ENCODE measurements at regions not wholly inside any gene's neighbourhood (a gene's known extent, or its start where the extent isn't known, plus 50 kb on each side); places are given as distances from the start of the nearest gene placed in this dataset.

GRCh38 chr2:9714630-9715214 lies 83.9 kb upstream of the YWHAQ start:
- no peak for DNase-seq (ENCODE audit: low spot score in 2 of 2, unreplicated experiment in 2 of 2)
- TF ChIP-seq CTCF (IDR thresholded peaks at IDR 0.05; ENCODE audit: unreplicated experiment): no peak
- H3K9me3 Mint-ChIP-seq: no peaks in the 10 kb centered on the region

DNA sequence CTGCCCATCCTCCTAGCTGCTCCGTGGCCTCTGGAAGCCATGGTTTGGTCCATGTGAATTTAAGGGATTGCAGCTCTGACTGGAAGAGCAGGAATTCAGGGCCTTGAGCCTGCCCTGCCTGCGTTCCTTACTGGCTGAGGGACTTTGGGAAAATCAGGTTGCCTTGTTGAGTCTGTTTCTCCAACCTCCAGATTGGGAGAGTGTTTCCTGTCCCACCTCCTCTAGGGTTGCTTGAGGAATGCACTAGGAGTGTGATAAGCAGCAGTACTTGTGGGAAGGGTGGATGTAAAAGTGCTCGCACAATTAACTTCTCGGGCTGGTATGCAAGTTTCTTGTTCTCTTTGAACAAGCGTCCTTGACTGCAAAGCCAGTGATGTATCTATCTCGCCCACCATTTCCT lies 84.4 kb upstream of the YWHAQ start:
- Mint-ChIP-seq H3K27ac (no peak overlapping the region), H3K4me1 (no peaks in the 10 kb centered on the region), H3K4me3 (no peak overlapping the region), H3K27me3 (ENCODE audit: low read depth) (peaks cover 12% of the 10 kb centered on the region), H3K9me3 (no peaks in the 10 kb centered on the region), H3K36me3 (no peaks in the 10 kb centered on the region)
- TF ChIP-seq CTCF (IDR thresholded peaks at IDR 0.05; ENCODE audit: unreplicated experiment): no peak
- no peak for DNase-seq (ENCODE audit: low spot score in 2 of 2, unreplicated experiment in 2 of 2)

More at GRCh38 chr2:9714630-9715214, 83.9 kb upstream of the YWHAQ start:
- Mint-ChIP-seq H3K4me1 (no peaks in the 10 kb centered on the region), H3K4me3 (no peak overlapping the region), H3K27ac (no peak overlapping the region), H3K36me3 (no peaks in the 10 kb centered on the region), H3K27me3 (ENCODE audit: low read depth) (peaks cover 12% of the 10 kb centered on the region)

- Mint-ChIP-seq H3K27ac (no peak overlapping the region), H3K4me3 (no peak overlapping the region), H3K9me3 (no peaks in the 10 kb centered on the region), H3K27me3 (ENCODE audit: low read depth) (peaks cover 6% of the 10 kb centered on the region), H3K36me3 (no peaks in the 10 kb centered on the region), H3K4me1 (no peaks in the 10 kb centered on the region)
- no peak for DNase-seq (ENCODE audit: low spot score in 2 of 2, unreplicated experiment in 2 of 2)
- no peak for TF ChIP-seq CTCF (IDR thresholded peaks at IDR 0.05; ENCODE audit: unreplicated experiment)
These were observed 87.2 kb upstream of the YWHAQ start for GRCh38 chr2:9717886-9718451.

DNA sequence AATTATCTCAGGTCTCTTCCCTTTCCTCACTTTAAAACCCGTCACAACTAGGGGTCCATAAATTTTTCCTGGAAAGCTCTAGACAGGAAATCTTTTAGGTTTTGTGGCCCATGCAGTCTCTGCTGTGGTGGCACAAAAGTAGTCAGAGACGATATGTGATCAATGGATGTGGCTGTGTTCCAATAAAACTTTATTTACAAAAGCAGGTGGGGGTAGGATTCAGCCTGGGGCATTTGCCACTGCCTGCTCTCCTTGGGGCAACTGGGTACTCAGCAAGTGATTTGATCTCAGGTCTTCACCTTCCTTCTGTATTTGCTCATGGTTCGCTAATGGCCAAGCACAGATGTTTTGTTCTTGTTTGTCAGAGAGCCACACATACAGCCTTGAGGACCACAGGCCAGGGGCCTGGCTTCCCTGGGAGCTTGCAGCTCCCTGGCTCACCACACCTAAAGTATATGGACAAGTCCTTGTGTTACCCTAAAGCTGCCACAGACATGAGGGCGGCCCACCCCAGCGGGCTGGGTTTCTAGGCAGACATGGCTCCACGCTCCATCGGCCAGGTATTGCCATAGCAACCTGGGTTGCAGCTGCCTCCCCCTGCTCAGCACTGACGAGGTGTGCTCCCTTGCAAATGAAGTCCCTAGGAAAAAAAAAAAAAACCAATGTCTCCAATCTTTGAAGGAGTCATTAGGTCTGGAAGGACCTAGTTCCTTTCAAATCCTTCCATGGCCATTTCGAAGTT lies 89.7 kb upstream of the YWHAQ start:
- no peak for DNase-seq (ENCODE audit: low spot score in 2 of 2, unreplicated experiment in 2 of 2)
- Mint-ChIP-seq H3K4me1 (no peaks in the 10 kb centered on the region), H3K4me3 (no peak overlapping the region), H3K27ac (no peak overlapping the region), H3K9me3 (no peaks in the 10 kb centered on the region), H3K36me3 (no peaks in the 10 kb centered on the region), H3K27me3 (ENCODE audit: low read depth) (peaks cover 3% of the 10 kb centered on the region)
- TF ChIP-seq CTCF (IDR thresholded peaks at IDR 0.05; ENCODE audit: unreplicated experiment): no peak

DNA sequence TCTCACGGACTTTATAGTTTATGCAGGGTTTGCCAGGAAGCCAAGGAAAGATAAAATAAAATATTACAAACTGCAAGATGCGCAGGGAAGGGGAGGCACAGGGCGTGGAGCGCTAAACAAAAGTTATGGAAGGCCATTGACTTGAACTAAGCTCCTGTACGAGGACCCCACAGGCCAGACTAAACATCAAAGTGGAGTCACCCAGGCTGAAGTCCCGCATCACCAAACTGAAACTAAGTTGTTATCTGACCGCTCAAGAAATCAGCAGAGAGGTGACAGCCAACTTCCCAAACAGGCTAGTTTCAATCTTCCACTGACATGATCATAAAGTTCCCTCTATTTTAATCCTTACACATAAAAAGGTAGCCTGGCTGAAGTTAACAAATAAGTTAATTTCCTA lies 90.5 kb upstream of the YWHAQ start:
- Mint-ChIP-seq H3K9me3 (no peaks in the 10 kb centered on the region), H3K36me3 (no peaks in the 10 kb centered on the region), H3K27me3 (ENCODE audit: low read depth) (peaks cover 1% of the 10 kb centered on the region), H3K4me3 (no peak overlapping the region), H3K4me1 (no peaks in the 10 kb centered on the region), H3K27ac (no peak overlapping the region)
- DNase-seq (ENCODE audit: low spot score in 2 of 2, unreplicated experiment in 2 of 2): no peak
- TF ChIP-seq CTCF (IDR thresholded peaks at IDR 0.05; ENCODE audit: unreplicated experiment): no peak
